ENCODE measurements at regions not wholly inside any gene's neighbourhood (a gene's known extent, or its start where the extent isn't known, plus 50 kb on each side); places are given as distances from the start of the nearest gene placed in this dataset.

- Histone ChIP-seq H3K27ac (ENCODE audit: low read depth, low read length) (no peak overlapping the region), H3K27me3 (ENCODE audit: control insufficient read depth, insufficient read depth, low read length, poor library complexity, severe bottlenecking) (no peaks in the 10 kb centered on the region), H3K4me1 (ENCODE audit: control insufficient read depth, insufficient read depth, low read length) (no peaks in the 10 kb centered on the region), H3K4me3 (ENCODE audit: low read length) (no peak overlapping the region), H3K36me3 (ENCODE audit: control insufficient read depth, insufficient read depth, low read length) (no peaks in the 10 kb centered on the region), H3K9ac (ENCODE audit: extremely low read depth, low read length, poor library complexity, severe bottlenecking) (no peak overlapping the region), H3K9me3 (ENCODE audit: control insufficient read depth, low read length) (no peaks in the 10 kb centered on the region)
- 40 to 71% methylated on average over 1 to 5 of the region's 5 CpGs for WGBS, 2 experiments (ENCODE audit: insufficient coverage in 1 of 2, insufficient read length in 1 of 2)
- Mint-ChIP-seq H3K4me3 (no peak overlapping the region), H3K27me3 (ENCODE audit: insufficient read depth) (no peaks in the 10 kb centered on the region), H3K27ac (no peak overlapping the region), H3K4me1 (peaks cover 3% of the 10 kb centered on the region), H3K36me3 (ENCODE audit: low read depth) (no peaks in the 10 kb centered on the region), H3K9me3 (no peaks in the 10 kb centered on the region)
- no peak for TF ChIP-seq CTCF (conservative IDR thresholded peaks at IDR 0.05)
- no peak for DNase-seq
Observed at GRCh38 chr3:117486719-117487716, 777.4 kb downstream of the TUSC7 start.

DNA sequence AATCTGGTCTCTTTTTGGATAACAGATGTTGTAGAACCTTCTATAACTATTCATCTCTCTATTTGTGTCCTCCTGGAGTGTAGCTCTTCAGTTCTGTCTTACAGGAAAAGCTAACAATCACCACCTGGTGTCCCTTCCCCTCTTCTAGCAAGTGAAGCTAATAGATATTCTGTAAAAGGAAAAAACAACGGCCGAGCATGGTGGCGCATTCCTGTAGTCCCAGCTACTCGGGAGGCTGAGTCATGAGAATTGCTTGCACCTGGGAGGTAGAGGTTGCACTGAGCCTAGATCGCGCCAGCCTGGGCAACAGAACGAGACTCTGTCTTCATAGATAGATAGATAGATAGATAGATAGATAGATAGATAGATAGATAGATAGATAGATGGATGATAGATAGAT is 779.4 kb downstream of the TUSC7 start:
- 91 to 95% methylated on average over 7 of the region's 7 CpGs for WGBS, 2 experiments (ENCODE audit: insufficient coverage in 1 of 2, insufficient read length in 1 of 2)
- no peaks in the 10 kb centered on the region for H3K27me3 Mint-ChIP-seq (ENCODE audit: insufficient read depth)

GRCh38 chr3:117489663-117490079 is 780.1 kb downstream of the TUSC7 start:
- no peak for DNase-seq
- no peaks in the 10 kb centered on the region for H3K9me3 Mint-ChIP-seq
- no peak overlapping the region for H3K27ac ChIP-seq (ENCODE audit: low read depth, low read length)
- H3K36me3 ChIP-seq (ENCODE audit: control insufficient read depth, insufficient read depth, low read length), result no peaks in the 10 kb centered on the region
- WGBS, 2 experiments (ENCODE audit: insufficient coverage in 1 of 2, insufficient read length in 1 of 2), result 94 to 100% methylated on average over 1 to 2 of the region's 2 CpGs
- H3K36me3 Mint-ChIP-seq (ENCODE audit: low read depth), result no peaks in the 10 kb centered on the region
- no peaks in the 10 kb centered on the region for H3K4me1 ChIP-seq (ENCODE audit: control insufficient read depth, insufficient read depth, low read length)
- H3K4me1 Mint-ChIP-seq, result peaks cover 11% of the 10 kb centered on the region
- H3K27me3 Mint-ChIP-seq (ENCODE audit: insufficient read depth), result no peaks in the 10 kb centered on the region
- no peak overlapping the region for H3K4me3 ChIP-seq (ENCODE audit: low read length)
- H3K27me3 ChIP-seq (ENCODE audit: control insufficient read depth, insufficient read depth, low read length, poor library complexity, severe bottlenecking), result no peaks in the 10 kb centered on the region
- H3K27ac Mint-ChIP-seq, result no peak overlapping the region
- H3K9ac ChIP-seq (ENCODE audit: extremely low read depth, low read length, poor library complexity, severe bottlenecking), result no peak overlapping the region
- TF ChIP-seq CTCF (conservative IDR thresholded peaks at IDR 0.05), result no peak
- H3K4me3 Mint-ChIP-seq, result no peak overlapping the region
- no peaks in the 10 kb centered on the region for H3K9me3 ChIP-seq (ENCODE audit: control insufficient read depth, low read length)

More for the DNA sequence above, 779.4 kb downstream of the TUSC7 start:
- no peak for TF ChIP-seq CTCF (conservative IDR thresholded peaks at IDR 0.05)
- H3K9me3 ChIP-seq (ENCODE audit: control insufficient read depth, low read length), result no peaks in the 10 kb centered on the region
- Mint-ChIP-seq H3K27ac (no peak overlapping the region), H3K4me1 (peaks cover 11% of the 10 kb centered on the region), H3K4me3 (no peak overlapping the region), H3K36me3 (ENCODE audit: low read depth) (no peaks in the 10 kb centered on the region), H3K9me3 (no peaks in the 10 kb centered on the region)
- no peak overlapping the region for H3K27ac ChIP-seq (ENCODE audit: low read depth, low read length)
- H3K27me3 ChIP-seq (ENCODE audit: control insufficient read depth, insufficient read depth, low read length, poor library complexity, severe bottlenecking), result no peaks in the 10 kb centered on the region
- no peak for DNase-seq
- H3K9ac ChIP-seq (ENCODE audit: extremely low read depth, low read length, poor library complexity, severe bottlenecking), result no peak overlapping the region
- no peak overlapping the region for H3K4me3 ChIP-seq (ENCODE audit: low read length)
- H3K36me3 ChIP-seq (ENCODE audit: control insufficient read depth, insufficient read depth, low read length), result no peaks in the 10 kb centered on the region
- no peaks in the 10 kb centered on the region for H3K4me1 ChIP-seq (ENCODE audit: control insufficient read depth, insufficient read depth, low read length)

Measured in endodermal cell (in vitro differentiated cells).